ENCODE measurements at regions not wholly inside any gene's neighbourhood (a gene's known extent, or its start where the extent isn't known, plus 50 kb on each side); places are given as distances from the start of the nearest gene placed in this dataset.

DNA sequence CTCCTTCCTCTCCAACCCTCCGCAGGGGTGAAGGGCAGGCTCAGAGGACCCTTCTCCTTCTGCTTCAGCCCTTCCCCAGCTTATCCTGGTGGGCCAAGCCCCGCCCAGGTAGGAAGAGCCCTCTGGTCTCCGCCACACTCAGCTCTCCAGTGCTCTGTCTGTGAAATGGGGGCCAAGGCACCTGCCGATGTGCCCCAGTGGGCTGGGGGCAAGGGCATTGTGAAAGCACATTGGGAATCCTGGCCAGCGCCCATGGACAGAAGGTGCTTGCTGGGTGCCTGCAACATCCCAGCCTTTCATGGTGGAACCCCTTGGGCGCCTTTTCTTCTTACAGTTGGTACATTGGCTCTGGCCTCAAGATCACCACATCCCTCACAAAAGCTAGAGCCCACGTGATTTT is 150.8 kb downstream of the INHBB start (continued):
- TF ChIP-seq ZNF331 (CRISPR knock-in tag; IDR thresholded peaks at IDR 0.05; ENCODE audit: low read depth), result no peak
- no peak for TF ChIP-seq REST (IDR thresholded peaks at IDR 0.05; ENCODE audit: unreplicated experiment)

DNA sequence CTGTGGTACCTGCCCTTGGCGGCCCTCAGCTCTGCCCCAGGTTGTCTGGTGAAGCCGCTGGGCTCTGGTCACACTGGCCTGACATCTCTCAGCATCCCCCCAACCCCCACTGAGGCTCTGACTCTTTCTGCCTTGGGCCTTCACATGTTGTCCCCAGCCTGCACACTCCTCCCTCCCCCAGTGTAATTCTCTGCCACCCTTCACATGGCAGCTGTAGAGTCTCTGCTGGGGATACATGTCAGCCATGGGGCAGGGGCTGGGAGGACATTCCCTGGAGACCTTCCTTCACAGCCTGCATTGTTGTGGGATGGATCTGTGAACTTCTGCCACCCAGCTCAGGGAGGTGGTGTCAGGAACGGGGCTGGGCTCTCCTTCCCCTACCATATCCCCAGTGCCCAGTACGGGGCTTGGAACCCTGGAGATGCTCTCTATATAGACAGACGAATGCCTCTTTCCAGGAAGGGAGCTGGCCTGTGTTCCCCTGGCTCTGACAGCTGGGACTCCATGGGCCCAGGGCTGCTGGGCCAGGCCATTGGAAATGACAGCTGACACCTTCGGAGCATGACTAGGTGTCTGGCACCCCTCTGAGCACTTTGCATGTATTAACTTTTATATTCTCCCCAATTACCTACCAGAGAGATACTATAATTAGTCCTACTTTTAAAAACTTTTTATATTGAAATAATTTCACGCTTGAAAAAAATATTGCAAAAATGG is 151.5 kb downstream of the INHBB start:
- H3F3A ChIP-seq (replicated peaks; ENCODE audit: low read depth), result no peaks in the 10 kb centered on the region
- Mint-ChIP-seq H3K4me1 (peaks cover 6% of the 10 kb centered on the region; the same call in 2 of the 3 replicates), H3K27me3 (ENCODE audit: insufficient read depth, low read depth, poor library complexity) (peaks cover 17% of the 10 kb centered on the region), H3K4me3 (no peak overlapping the region), H3K36me3 (ENCODE audit: low read depth) (no peaks in the 10 kb centered on the region), H3K9me3 (no peaks in the 10 kb centered on the region; the same call in 2 of the 3 replicates), H3K27ac (no peak overlapping the region)
- no peak overlapping the region for H3K27ac ChIP-seq (ENCODE audit: low read depth)
- no peaks in the 10 kb centered on the region for H3K9me2 ChIP-seq (ENCODE audit: insufficient read depth)
- no peaks in the 10 kb centered on the region for H3K79me2 ChIP-seq (replicated peaks; ENCODE audit: insufficient read depth)
- no peaks in the 10 kb centered on the region for H3K36me3 ChIP-seq (ENCODE audit: insufficient read depth)
- no peak overlapping the region for H2AFZ ChIP-seq
- no peak for ATAC-seq
- DNase-seq (ENCODE audit: low spot score), result no peak
- H3K4me3 ChIP-seq, result no peak overlapping the region
- H4K20me1 ChIP-seq (replicated peaks; ENCODE audit: insufficient read depth), result no peaks in the 10 kb centered on the region; the same call in 1 of the 2 replicates
- no peaks in the 10 kb centered on the region for H3K4me1 ChIP-seq (ENCODE audit: insufficient read depth)
- no peaks in the 10 kb centered on the region for H3K27me3 ChIP-seq (ENCODE audit: insufficient read depth)
- no peak overlapping the region for H3K4me2 ChIP-seq
- TF ChIP-seq, protein P1, sequence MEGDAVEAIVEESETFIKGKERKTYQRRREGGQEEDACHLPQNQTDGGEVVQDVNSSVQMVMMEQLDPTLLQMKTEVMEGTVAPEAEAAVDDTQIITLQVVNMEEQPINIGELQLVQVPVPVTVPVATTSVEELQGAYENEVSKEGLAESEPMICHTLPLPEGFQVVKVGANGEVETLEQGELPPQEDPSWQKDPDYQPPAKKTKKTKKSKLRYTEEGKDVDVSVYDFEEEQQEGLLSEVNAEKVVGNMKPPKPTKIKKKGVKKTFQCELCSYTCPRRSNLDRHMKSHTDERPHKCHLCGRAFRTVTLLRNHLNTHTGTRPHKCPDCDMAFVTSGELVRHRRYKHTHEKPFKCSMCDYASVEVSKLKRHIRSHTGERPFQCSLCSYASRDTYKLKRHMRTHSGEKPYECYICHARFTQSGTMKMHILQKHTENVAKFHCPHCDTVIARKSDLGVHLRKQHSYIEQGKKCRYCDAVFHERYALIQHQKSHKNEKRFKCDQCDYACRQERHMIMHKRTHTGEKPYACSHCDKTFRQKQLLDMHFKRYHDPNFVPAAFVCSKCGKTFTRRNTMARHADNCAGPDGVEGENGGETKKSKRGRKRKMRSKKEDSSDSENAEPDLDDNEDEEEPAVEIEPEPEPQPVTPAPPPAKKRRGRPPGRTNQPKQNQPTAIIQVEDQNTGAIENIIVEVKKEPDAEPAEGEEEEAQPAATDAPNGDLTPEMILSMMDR (conservative IDR thresholded peaks at IDR 0.05; ENCODE audit: low read depth in 2 of 2), result no peak
- no peak for TF ChIP-seq EZH2 (IDR thresholded peaks at IDR 0.05; ENCODE audit: low read depth, unreplicated experiment)
- TF ChIP-seq EZH2phosphoT487 (IDR thresholded peaks at IDR 0.05; ENCODE audit: unreplicated experiment), result no peak
- TF ChIP-seq STAT1 (IDR thresholded peaks at IDR 0.05; ENCODE audit: unreplicated experiment), result no peak
- no peak for TF ChIP-seq CREB1 (CRISPR knock-in tag; IDR thresholded peaks at IDR 0.05; ENCODE audit: low read depth)
- no peak for TF ChIP-seq NANOG (IDR thresholded peaks at IDR 0.05; ENCODE audit: borderline replicate concordance)
- TF ChIP-seq ZNF114 (CRISPR knock-in tag; IDR thresholded peaks at IDR 0.05), result no peak
- no peak for TF ChIP-seq POLR2AphosphoS5 (IDR thresholded peaks at IDR 0.05; ENCODE audit: low read depth)
- TF ChIP-seq REST (IDR thresholded peaks at IDR 0.05; ENCODE audit: unreplicated experiment), result no peak
